ENCODE measurements at regions not wholly inside any gene's neighbourhood (a gene's known extent, or its start where the extent isn't known, plus 50 kb on each side); places are given as distances from the start of the nearest gene placed in this dataset.
A peak's percentile ranks its signal among the peaks of the same experiment; 100 is the strongest.
"Not testable (repeated sequence)": the region's sequence is repeated elsewhere in the genome, so short reads cannot be mapped to it uniquely, and the experiment has no call there.

DNA sequence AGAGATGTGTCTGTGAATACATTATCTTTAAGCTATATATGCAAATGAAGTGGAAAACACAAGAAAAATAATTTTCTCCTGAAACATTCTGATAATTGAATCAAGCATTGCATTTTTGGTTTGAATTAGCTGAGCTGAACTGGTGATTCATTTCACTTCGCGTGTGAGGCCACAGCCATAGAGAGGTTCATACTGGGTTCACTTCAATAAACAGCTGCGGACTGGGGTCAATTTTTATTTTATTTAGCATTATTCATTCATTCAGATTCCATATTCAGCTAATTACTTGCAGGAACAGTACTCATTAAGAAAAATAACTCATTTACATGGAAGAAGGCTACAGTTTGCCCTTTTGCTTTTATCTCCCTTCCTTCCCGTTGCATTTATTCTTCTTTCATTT is 195.2 kb upstream of the LRIG3 start:
- ATAC-seq (ENCODE audit: low read depth) (no peak), DNase-seq (no peak)
- POLR2A ChIA-PET = no interaction called here
- no peak overlapping the region for H3K4me3 Mint-ChIP-seq
- H3K4me1 Mint-ChIP-seq = no peaks in the 10 kb centered on the region
- H3K27me3 Mint-ChIP-seq = no peaks in the 10 kb centered on the region
- H3K27ac Mint-ChIP-seq = no peak overlapping the region
- H3K9me3 Mint-ChIP-seq = no peaks in the 10 kb centered on the region
- no peaks in the 10 kb centered on the region for H3K36me3 Mint-ChIP-seq

DNA sequence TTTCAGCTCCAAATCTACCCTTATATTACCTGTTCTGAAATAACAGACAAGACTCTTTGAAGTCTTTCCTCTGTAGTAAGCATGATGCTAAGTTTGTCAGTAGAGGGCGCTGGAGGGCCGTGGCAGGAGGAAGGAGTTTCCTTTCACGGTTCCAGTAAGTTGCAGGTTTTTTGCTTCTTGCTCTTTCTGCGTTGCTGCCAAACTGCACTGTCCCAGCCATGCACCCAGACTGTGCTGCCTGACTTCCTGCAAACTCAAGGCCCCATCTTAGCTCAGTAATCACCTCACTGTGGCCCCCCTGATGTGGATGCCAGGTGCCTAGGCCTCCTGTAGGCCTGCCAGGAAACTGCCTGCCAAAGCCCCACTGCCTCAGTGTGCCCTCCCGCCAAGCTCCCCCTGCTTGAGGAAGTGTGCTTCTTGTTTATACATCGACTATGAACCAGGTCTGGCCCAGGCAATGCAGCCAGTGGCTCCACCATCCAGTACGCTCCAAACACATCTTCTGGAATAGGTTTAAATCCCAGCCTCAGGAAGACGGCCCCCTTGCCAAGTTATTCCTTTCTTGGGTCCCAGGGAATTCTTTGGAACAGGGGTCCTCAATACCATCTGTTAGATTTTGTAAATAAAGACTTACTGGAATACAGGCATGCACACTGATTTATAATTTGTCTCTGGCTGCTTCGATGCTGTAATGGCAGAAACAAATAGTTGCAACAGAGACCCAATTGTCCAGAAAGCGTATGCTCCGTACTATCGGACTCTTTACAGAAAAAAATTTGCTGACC is 193.7 kb upstream of the LRIG3 start:
- POLR2A ChIA-PET = no interaction called here
- peak; percentile 59 for DNase-seq
- H3K27me3 Mint-ChIP-seq = no peaks in the 10 kb centered on the region
- H3K4me1 Mint-ChIP-seq = no peaks in the 10 kb centered on the region
- no peak overlapping the region for H3K27ac Mint-ChIP-seq
- peak; percentile 72 for ATAC-seq (ENCODE audit: low read depth)
- no peaks in the 10 kb centered on the region for H3K9me3 Mint-ChIP-seq
- H3K36me3 Mint-ChIP-seq = no peaks in the 10 kb centered on the region
- no peak overlapping the region for H3K4me3 Mint-ChIP-seq

DNA sequence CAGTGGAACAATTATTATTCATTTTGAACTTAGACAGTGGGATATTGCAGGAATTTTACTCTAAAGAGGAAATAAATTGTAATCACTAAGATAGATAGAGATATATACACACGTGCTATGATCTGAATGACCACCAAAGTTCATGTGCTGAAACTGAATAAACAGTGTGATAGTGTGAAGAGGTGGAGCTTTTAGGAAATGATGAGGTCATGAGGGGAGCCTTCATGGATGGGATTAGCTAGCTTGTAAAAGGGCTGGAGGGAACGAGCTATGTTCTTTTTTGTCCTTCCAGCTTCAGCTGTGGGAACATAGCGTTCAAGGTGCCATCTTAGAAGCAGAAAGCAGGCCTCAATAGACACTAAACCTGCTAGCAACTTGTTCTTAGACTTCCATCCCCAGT is 191.5 kb upstream of the LRIG3 start:
- no peaks in the 10 kb centered on the region for H3K9me3 Mint-ChIP-seq
- H3K4me3 Mint-ChIP-seq = no peak overlapping the region
- H3K36me3 Mint-ChIP-seq = no peaks in the 10 kb centered on the region
- H3K4me1 Mint-ChIP-seq = no peaks in the 10 kb centered on the region
- ATAC-seq (ENCODE audit: low read depth) (no peak), DNase-seq (no peak)
- no peaks in the 10 kb centered on the region for H3K27me3 Mint-ChIP-seq
- no peak overlapping the region for H3K27ac Mint-ChIP-seq
- POLR2A ChIA-PET = no interaction called here

DNA sequence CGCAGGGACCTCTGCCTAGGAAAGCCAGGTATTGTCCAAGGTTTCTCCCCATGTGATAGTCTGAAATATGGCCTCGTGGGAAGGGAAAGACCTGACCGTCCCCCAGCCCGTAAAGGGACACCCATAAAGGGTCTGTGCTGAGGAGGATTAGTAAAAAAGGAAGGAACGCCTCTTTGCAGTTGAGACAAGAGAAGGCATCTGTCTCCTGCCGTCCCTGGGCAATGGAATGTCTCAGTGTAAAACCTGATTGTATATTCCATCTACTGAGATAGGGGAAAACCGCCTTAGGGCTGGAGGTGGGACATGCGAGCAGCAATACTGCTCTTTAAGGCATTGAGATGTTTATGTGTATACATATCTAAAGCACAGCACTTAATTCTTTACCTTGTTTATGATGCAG is 188.2 kb upstream of the LRIG3 start:
- H3K27me3 Mint-ChIP-seq; ATAC-seq (ENCODE audit: low read depth); H3K4me3 Mint-ChIP-seq; POLR2A ChIA-PET; H3K9me3 Mint-ChIP-seq; H3K4me1 Mint-ChIP-seq; H3K36me3 Mint-ChIP-seq; DNase-seq; H3K27ac Mint-ChIP-seq: not testable (repeated sequence)

DNA sequence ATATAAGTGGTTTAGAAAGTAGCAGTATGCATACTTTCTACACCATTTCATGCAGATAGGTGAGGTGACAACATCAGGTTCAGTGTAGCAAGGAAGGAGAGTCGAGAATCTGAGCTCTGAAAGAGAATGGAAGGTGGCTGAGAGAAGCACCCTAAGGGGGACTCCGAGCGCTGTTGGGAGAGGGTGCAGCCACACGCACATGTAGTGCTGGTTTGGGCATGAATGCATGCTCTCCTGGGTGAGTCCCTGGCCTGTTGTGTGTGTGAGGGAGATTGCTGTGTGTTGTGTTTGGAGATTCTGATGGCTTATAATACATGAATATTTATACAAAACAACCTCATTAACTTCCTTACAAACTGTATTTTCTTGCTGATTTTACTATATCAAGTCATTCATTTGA is 180.3 kb upstream of the LRIG3 start:
- no peaks in the 10 kb centered on the region for H3K9me3 Mint-ChIP-seq
- H3K27ac Mint-ChIP-seq = no peak overlapping the region
- POLR2A ChIA-PET = no interaction called here
- H3K4me3 Mint-ChIP-seq = no peak overlapping the region
- no peaks in the 10 kb centered on the region for H3K4me1 Mint-ChIP-seq
- ATAC-seq (ENCODE audit: low read depth) (no peak), DNase-seq (no peak)
- H3K36me3 Mint-ChIP-seq = no peaks in the 10 kb centered on the region
- no peaks in the 10 kb centered on the region for H3K27me3 Mint-ChIP-seq

DNA sequence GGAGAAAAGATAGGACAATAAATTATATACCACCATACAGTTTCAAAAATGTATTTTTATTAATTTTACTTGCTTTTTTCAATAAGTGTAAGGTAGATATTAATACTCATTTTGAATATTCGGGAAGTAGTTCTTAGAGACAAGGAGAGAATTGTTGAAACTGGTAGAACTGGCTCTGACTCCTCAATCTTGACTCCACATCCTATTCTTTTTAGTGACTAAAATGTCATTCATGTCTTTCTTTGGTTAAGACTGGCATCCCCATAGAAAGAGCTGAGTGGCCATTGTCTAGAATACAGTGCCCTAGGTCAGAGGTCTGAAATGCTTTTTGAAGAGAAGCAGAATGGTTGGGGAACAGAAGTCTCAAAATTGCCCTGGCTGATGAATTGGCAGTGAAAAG is 177.6 kb upstream of the LRIG3 start:
- no peak for ATAC-seq (ENCODE audit: low read depth)
- Mint-ChIP-seq H3K4me3 (no peak overlapping the region), H3K36me3 (no peaks in the 10 kb centered on the region), H3K27ac (no peak overlapping the region), H3K27me3 (no peaks in the 10 kb centered on the region), H3K4me1 (no peaks in the 10 kb centered on the region), H3K9me3 (no peaks in the 10 kb centered on the region)
- no peak for DNase-seq
- POLR2A ChIA-PET = no interaction called here

DNA sequence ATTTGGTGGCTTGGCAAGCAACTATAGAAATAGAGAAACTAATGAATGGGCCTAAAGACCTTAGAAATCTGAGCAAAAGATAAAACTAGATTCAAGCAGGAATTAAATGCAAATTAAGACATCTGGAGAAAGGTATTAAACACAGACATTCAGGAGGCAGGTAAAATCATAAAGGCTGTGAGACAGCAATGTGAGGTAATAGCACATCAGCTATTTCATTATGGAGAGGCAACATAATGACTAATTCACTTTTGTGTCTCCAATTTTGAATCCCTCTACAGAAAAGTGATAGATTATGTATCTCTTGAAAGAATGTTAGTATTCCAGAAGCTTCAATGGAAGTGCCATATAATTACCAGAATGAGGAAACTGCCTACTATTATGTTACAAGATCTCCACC is 175.9 kb upstream of the LRIG3 start:
- POLR2A ChIA-PET = no interaction called here
- no peak for DNase-seq

DNA sequence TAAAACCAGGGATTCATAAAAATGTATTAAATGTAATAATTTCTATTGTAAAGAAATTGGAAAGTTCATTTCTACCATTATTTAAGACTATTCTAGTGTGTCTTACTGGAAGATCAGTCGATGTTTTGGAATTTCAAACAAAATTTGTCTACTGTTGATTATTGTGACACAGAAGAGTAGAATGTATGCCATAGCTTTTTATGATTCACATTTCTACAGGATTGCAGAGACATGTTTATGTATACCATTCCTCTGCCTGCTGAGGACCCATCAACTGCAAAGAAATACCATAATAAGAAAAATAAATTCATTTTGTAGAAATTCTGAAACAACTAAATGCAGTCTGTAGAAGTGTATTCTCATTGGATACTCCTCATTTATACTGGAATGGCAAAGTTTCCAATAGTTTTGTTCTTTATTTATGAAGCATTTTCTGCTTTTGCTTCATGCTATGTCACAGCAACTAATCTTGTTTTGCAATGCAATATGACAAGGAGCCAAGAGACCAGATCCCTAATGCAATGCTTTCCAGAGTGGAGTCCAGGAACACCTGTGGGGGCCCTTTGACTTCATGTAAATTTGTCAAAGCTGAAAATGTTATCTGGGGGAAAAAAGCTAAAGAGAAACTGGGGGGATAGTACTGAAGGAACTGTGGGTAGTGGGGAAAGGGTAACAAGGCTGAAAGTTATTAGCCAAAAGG is 172.9 kb upstream of the LRIG3 start:
- no peak for DNase-seq
- POLR2A ChIA-PET = no interaction called here
- Mint-ChIP-seq H3K27me3 (no peaks in the 10 kb centered on the region), H3K9me3 (no peaks in the 10 kb centered on the region), H3K27ac (no peak overlapping the region), H3K4me3 (no peak overlapping the region), H3K36me3 (no peaks in the 10 kb centered on the region), H3K4me1 (no peaks in the 10 kb centered on the region)
- ATAC-seq (ENCODE audit: low read depth) = no peak

More for the DNA sequence above, 175.9 kb upstream of the LRIG3 start:
- no peaks in the 10 kb centered on the region for H3K27me3 Mint-ChIP-seq
- H3K4me3 Mint-ChIP-seq = no peak overlapping the region
- H3K4me1 Mint-ChIP-seq = no peaks in the 10 kb centered on the region
- ATAC-seq (ENCODE audit: low read depth) = no peak
- no peaks in the 10 kb centered on the region for H3K9me3 Mint-ChIP-seq
- no peak overlapping the region for H3K27ac Mint-ChIP-seq
- no peaks in the 10 kb centered on the region for H3K36me3 Mint-ChIP-seq

DNA sequence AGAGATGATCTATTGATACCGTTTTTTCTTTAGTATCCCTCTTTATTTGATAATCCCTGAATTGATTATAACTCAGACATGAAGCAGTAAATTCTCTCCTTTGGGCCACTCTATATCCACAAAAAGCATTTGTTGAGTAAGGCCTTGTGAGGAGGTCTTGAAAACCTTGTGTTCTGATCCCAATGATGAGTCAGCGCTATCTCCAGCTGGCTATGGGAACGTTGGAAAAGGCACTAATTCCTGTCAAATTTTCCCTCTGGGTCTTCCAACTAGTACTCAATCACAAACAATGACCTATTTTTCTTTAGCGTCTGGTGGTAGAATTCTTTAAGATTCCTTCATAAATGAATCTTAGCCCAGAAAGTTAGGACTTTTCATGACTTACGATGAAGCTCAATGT is 168.4 kb upstream of the LRIG3 start:
- DNase-seq (no peak), ATAC-seq (ENCODE audit: low read depth) (no peak)
- H3K4me3 Mint-ChIP-seq = no peak overlapping the region
- no peak overlapping the region for H3K27ac Mint-ChIP-seq
- H3K4me1 Mint-ChIP-seq = no peaks in the 10 kb centered on the region
- H3K9me3 Mint-ChIP-seq = no peaks in the 10 kb centered on the region
- no peaks in the 10 kb centered on the region for H3K36me3 Mint-ChIP-seq
- H3K27me3 Mint-ChIP-seq = no peaks in the 10 kb centered on the region
- POLR2A ChIA-PET = no interaction called here

DNA sequence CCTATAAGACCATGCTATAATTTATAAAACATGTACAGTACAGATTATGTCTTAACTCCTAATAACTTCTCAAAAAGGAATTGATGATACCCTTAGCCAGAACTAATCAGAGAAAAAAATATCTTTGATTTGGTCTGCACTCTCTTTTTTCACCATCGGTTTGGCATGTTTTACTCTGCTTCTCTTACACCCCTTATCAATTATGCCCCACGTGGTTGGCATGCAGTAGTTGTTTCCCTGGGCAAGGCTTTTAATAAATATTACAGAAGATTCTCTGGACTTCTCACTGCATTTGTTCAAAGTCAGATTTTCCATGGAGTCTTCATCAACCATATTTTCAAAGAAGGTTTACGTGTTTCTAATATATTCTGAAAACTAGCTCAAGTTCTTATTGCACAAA is 167.4 kb upstream of the LRIG3 start:
- Mint-ChIP-seq H3K9me3 (no peaks in the 10 kb centered on the region), H3K4me1 (no peaks in the 10 kb centered on the region), H3K4me3 (no peak overlapping the region), H3K27ac (no peak overlapping the region), H3K36me3 (no peaks in the 10 kb centered on the region), H3K27me3 (no peaks in the 10 kb centered on the region)
- POLR2A ChIA-PET = no interaction called here
- no peak for ATAC-seq (ENCODE audit: low read depth)
- DNase-seq = no peak

DNA sequence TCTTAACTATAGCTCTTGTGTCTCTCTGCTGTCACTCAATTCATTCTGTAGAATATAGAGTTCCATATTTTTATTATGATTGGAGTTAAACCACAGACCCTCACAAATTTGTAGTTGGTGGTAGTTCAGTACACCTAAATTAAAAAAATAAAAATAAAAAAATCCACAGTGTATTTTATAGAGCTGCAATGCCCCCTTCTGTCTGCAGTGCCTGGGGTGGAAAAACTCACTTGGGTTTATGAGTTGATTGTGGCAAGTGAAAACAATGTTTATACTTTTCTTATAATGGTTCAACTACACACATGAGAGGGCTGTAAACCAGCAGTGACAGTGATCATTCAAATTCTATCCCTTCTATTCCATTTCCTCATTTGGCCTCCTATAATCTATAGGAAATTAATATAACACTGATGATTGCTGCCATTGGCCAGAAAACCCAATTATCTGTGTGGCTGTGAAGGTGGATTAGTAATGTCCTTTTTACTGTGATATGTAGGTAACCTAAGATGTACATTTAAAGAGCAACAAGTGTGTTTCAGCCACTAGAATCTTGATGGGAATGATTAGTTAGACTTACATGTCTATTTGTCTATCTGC is 166.9 kb upstream of the LRIG3 start:
- Mint-ChIP-seq H3K36me3 (no peaks in the 10 kb centered on the region), H3K4me3 (no peak overlapping the region), H3K9me3 (no peaks in the 10 kb centered on the region), H3K27me3 (no peaks in the 10 kb centered on the region), H3K4me1 (no peaks in the 10 kb centered on the region), H3K27ac (no peak overlapping the region)
- ATAC-seq (ENCODE audit: low read depth) (no peak), DNase-seq (no peak)
- POLR2A ChIA-PET = no interaction called here

DNA sequence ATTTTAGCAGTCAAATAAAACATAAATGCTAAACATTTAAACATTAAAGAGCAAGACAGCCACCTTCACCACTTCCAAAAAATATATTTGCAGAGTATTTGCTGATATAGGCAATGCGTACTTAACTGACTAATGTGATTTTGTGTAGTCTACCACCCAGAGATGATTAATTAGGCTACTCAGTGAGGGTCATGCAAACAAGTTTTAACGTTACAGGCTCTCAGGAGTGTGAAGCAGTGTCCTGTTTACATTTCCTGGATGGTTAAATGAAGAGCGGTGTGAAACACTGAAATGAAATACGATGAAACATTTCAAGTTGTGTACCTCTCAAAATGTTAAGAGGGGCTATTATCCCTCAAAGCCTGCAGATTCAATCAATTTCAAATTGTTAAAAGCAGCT is 165.8 kb upstream of the LRIG3 start:
- DNase-seq = no peak
- Mint-ChIP-seq H3K27ac (no peak overlapping the region), H3K4me1 (no peaks in the 10 kb centered on the region), H3K36me3 (no peaks in the 10 kb centered on the region), H3K27me3 (no peaks in the 10 kb centered on the region), H3K4me3 (no peak overlapping the region), H3K9me3 (no peaks in the 10 kb centered on the region)
- POLR2A ChIA-PET = no interaction called here
- no peak for ATAC-seq (ENCODE audit: low read depth)

DNA sequence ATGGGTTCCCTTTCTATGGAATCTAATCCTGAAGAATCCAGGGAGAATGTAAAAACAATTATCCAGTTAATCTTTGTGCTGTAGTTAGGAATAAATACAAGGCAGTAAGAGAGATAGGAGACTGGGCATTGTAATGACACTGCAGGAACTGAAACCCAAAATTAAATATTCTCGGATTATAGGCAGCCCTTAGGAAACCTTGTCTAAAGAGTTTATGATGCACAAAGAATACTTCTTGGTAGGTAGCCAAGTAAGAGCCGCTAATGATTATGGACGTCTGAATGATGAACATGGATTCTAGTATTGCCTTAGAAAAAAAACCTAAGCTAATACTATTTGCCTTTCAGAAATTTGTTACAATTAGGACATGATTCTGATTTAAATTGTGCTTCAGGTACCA is 165.4 kb upstream of the LRIG3 start:
- DNase-seq = no peak
- Mint-ChIP-seq H3K36me3 (no peaks in the 10 kb centered on the region), H3K9me3 (no peaks in the 10 kb centered on the region), H3K4me1 (no peaks in the 10 kb centered on the region), H3K4me3 (no peak overlapping the region), H3K27ac (no peak overlapping the region), H3K27me3 (no peaks in the 10 kb centered on the region)
- ATAC-seq (ENCODE audit: low read depth) = no peak
- POLR2A ChIA-PET = no interaction called here

All from activated naive CD8-positive, alpha-beta T cell treated with anti-CD3 and anti-CD28 coated beads, Interleukin-2, amount 10 ng/mL, durations not matched to agents 7 days and 5 days (primary cell).